PFSK-1 (cell line): ENCODE measurements at regions not wholly inside any gene's neighbourhood (a gene's known extent, or its start where the extent isn't known, plus 50 kb on each side); places are given as distances from the start of the nearest gene placed in this dataset.

ENCODE experiments used
- POLR2AphosphoS5 ChIP-seq: IDR thresholded peaks from 2 replicates; pipeline ENCODE4 v1.6.1; 2012; ENCODE audit warnings: low read depth, mild to moderate bottlenecking, control low read depth, low read length, moderate library complexity
- TF ChIP-seq, protein P1 (sequence below), 2 experiments: IDR thresholded peaks; 2 replicates each; pipeline versions ENCODE4 v1.6.1 to v1.8.0; 2011 to 2012; ENCODE audit warnings: low read depth in 2 of 2, low read length in 2 of 2, control low read depth in 1 of 2, inconsistent platforms in 1 of 2, mild to moderate bottlenecking in 1 of 2, moderate library complexity in 1 of 2; ENCODE audit not compliant: insufficient read depth in 1 of 2

DNA sequence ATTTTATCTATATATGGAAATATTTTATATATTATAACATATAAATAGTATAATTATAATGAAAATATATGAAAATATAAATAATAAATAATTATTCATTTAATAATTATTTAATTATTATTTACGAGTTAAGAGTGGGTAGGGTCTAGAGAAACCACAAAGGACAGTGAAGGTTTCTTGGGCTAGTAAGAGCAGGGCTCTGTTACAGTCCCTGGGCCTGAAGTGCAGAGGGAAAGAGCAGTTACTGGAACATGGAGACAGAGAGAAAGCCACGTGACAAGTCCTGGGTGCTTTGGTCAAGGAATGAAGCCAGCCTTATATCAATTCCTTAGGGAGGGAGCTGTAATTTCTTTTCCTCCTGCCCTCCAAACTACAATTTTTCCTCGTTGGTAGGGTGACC is 117.2 kb upstream of the OLIG2 start:
- TF ChIP-seq, protein P1, sequence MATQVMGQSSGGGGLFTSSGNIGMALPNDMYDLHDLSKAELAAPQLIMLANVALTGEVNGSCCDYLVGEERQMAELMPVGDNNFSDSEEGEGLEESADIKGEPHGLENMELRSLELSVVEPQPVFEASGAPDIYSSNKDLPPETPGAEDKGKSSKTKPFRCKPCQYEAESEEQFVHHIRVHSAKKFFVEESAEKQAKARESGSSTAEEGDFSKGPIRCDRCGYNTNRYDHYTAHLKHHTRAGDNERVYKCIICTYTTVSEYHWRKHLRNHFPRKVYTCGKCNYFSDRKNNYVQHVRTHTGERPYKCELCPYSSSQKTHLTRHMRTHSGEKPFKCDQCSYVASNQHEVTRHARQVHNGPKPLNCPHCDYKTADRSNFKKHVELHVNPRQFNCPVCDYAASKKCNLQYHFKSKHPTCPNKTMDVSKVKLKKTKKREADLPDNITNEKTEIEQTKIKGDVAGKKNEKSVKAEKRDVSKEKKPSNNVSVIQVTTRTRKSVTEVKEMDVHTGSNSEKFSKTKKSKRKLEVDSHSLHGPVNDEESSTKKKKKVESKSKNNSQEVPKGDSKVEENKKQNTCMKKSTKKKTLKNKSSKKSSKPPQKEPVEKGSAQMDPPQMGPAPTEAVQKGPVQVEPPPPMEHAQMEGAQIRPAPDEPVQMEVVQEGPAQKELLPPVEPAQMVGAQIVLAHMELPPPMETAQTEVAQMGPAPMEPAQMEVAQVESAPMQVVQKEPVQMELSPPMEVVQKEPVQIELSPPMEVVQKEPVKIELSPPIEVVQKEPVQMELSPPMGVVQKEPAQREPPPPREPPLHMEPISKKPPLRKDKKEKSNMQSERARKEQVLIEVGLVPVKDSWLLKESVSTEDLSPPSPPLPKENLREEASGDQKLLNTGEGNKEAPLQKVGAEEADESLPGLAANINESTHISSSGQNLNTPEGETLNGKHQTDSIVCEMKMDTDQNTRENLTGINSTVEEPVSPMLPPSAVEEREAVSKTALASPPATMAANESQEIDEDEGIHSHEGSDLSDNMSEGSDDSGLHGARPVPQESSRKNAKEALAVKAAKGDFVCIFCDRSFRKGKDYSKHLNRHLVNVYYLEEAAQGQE (IDR thresholded peaks at IDR 0.05; ENCODE audit: insufficient read depth in 1 of 2, low read depth in 2 of 2, low read length in 2 of 2): no peak
- TF ChIP-seq POLR2AphosphoS5: no peak
